Activated T-cell treated with anti-CD3 and anti-CD28 coated beads, Interleukin-2, amount 50 U/mL, for 24 hours (primary cell): ENCODE measurements at regions not wholly inside any gene's neighbourhood (a gene's known extent, or its start where the extent isn't known, plus 50 kb on each side); places are given as distances from the start of the nearest gene placed in this dataset.

ENCODE experiments used
- DNase-seq: peaks from one replicate; pipeline ENCODE4 v3.0.0-alpha.2; 2020
- H3K27ac Mint-ChIP-seq: 2 replicates; pipeline ENCODE4 v1.8.0; 2020; ENCODE audit warnings: mild to moderate bottlenecking, mixed read lengths
- H3K27me3 Mint-ChIP-seq: 2 replicates; pipeline ENCODE4 v1.8.0; 2020; ENCODE audit warnings: mixed read lengths
- H3K36me3 Mint-ChIP-seq: 2 replicates; pipeline ENCODE4 v1.8.0; 2020; ENCODE audit warnings: low read depth, mixed read lengths
- H3K4me1 Mint-ChIP-seq: 2 replicates; pipeline ENCODE4 v1.8.0; 2020; ENCODE audit warnings: low read depth, mixed read lengths
- H3K4me3 Mint-ChIP-seq: 2 replicates; pipeline ENCODE4 v1.8.0; 2020; ENCODE audit warnings: mild to moderate bottlenecking, moderate library complexity, mixed read lengths
- H3K9me3 Mint-ChIP-seq: 2 replicates; pipeline ENCODE4 v1.8.0; 2020; ENCODE audit warnings: mixed read lengths

- Mint-ChIP-seq H3K27ac (no peak overlapping the region), H3K27me3 (no peaks in the 10 kb centered on the region), H3K36me3 (peaks cover 5% of the 10 kb centered on the region), H3K4me3 (no peak overlapping the region), H3K4me1 (no peaks in the 10 kb centered on the region), H3K9me3 (no peaks in the 10 kb centered on the region)
- DNase-seq: no peak
Observed at GRCh38 chr2:186085226-186085625, 346.6 kb downstream of the FSIP2 start.

- DNase-seq: no peak
- no peaks in the 10 kb centered on the region for H3K4me1 Mint-ChIP-seq
- H3K4me3 Mint-ChIP-seq: no peak overlapping the region
- peaks cover 1% of the 10 kb centered on the region for H3K36me3 Mint-ChIP-seq
- H3K27me3 Mint-ChIP-seq: no peaks in the 10 kb centered on the region
- no peak overlapping the region for H3K27ac Mint-ChIP-seq
- peaks cover 5% of the 10 kb centered on the region for H3K9me3 Mint-ChIP-seq
Observed at GRCh38 chr2:186093174-186093573, 354.6 kb downstream of the FSIP2 start.

GRCh38 chr2:186098821-186099220 is 360.2 kb downstream of the FSIP2 start:
- H3K27ac Mint-ChIP-seq: no peak overlapping the region
- DNase-seq: no peak
- no peaks in the 10 kb centered on the region for H3K36me3 Mint-ChIP-seq
- H3K9me3 Mint-ChIP-seq: peaks cover 2% of the 10 kb centered on the region
- H3K4me1 Mint-ChIP-seq: no peaks in the 10 kb centered on the region
- no peak overlapping the region for H3K4me3 Mint-ChIP-seq
- no peaks in the 10 kb centered on the region for H3K27me3 Mint-ChIP-seq

- DNase-seq: no peak
- Mint-ChIP-seq H3K4me1 (no peaks in the 10 kb centered on the region), H3K4me3 (no peak overlapping the region), H3K27me3 (no peaks in the 10 kb centered on the region), H3K36me3 (no peaks in the 10 kb centered on the region), H3K9me3 (peaks cover 2% of the 10 kb centered on the region), H3K27ac (no peak overlapping the region)
Observed at GRCh38 chr2:186099826-186100225, 361.2 kb downstream of the FSIP2 start.

DNA sequence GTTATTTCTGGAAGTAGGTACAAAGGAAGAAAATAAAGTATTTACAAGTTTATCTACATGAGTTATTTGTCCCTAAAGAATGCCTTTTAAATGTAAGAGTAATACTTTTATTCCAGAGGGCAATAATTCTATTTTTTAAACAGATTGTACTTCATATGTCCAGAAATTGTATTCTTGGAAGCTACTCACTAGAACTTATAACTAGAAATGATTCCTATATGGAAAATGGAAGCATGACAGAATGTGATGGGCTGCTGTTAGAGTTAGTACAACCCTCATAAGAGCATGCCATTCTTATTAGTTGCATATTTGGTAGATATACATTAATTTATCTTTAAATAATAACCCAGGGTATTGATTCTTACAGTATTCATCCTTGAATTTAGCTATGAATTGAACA is 362.0 kb downstream of the FSIP2 start:
- H3K36me3 Mint-ChIP-seq: no peaks in the 10 kb centered on the region
- no peak for DNase-seq
- H3K4me1 Mint-ChIP-seq: no peaks in the 10 kb centered on the region
- no peaks in the 10 kb centered on the region for H3K27me3 Mint-ChIP-seq
- H3K9me3 Mint-ChIP-seq: no peaks in the 10 kb centered on the region
- no peak overlapping the region for H3K4me3 Mint-ChIP-seq
- no peak overlapping the region for H3K27ac Mint-ChIP-seq

- Mint-ChIP-seq H3K4me1 (no peaks in the 10 kb centered on the region), H3K27ac (no peak overlapping the region), H3K27me3 (no peaks in the 10 kb centered on the region), H3K9me3 (no peaks in the 10 kb centered on the region), H3K4me3 (no peak overlapping the region), H3K36me3 (no peaks in the 10 kb centered on the region)
- DNase-seq: no peak
Observed at GRCh38 chr2:186101616-186102015, 363.0 kb downstream of the FSIP2 start.

- Mint-ChIP-seq H3K36me3 (no peaks in the 10 kb centered on the region), H3K4me1 (peaks cover 6% of the 10 kb centered on the region), H3K27ac (no peak overlapping the region), H3K4me3 (no peak overlapping the region), H3K27me3 (no peaks in the 10 kb centered on the region), H3K9me3 (peaks cover 2% of the 10 kb centered on the region)
- no peak for DNase-seq
Observed at GRCh38 chr2:186103276-186103675, 364.7 kb downstream of the FSIP2 start.

- no peak for DNase-seq
- no peak overlapping the region for H3K27ac Mint-ChIP-seq
- no peak overlapping the region for H3K4me3 Mint-ChIP-seq
Observed at GRCh38 chr2:186105016-186105724, 366.6 kb downstream of the FSIP2 start.

GRCh38 chr2:186108470-186108869 is 369.9 kb downstream of the FSIP2 start:
- Mint-ChIP-seq H3K36me3 (peaks cover 1% of the 10 kb centered on the region), H3K9me3 (peaks cover 21% of the 10 kb centered on the region), H3K27me3 (no peaks in the 10 kb centered on the region), H3K4me1 (peaks cover 16% of the 10 kb centered on the region), H3K4me3 (no peak overlapping the region), H3K27ac (no peak overlapping the region)
- no peak for DNase-seq

More at GRCh38 chr2:186105016-186105724, 366.6 kb downstream of the FSIP2 start:
- H3K4me1 Mint-ChIP-seq: peaks cover 16% of the 10 kb centered on the region
- H3K9me3 Mint-ChIP-seq: peaks cover 7% of the 10 kb centered on the region
- H3K36me3 Mint-ChIP-seq: no peaks in the 10 kb centered on the region
- H3K27me3 Mint-ChIP-seq: no peaks in the 10 kb centered on the region

GRCh38 chr2:186113284-186113683 is 372.8 kb upstream of the ZC3H15 start:
- peaks cover 11% of the 10 kb centered on the region for H3K4me1 Mint-ChIP-seq
- peaks cover 38% of the 10 kb centered on the region for H3K36me3 Mint-ChIP-seq
- no peak overlapping the region for H3K4me3 Mint-ChIP-seq
- H3K27me3 Mint-ChIP-seq: no peaks in the 10 kb centered on the region
- peaks cover 40% of the 10 kb centered on the region for H3K9me3 Mint-ChIP-seq
- DNase-seq: no peak
- no peak overlapping the region for H3K27ac Mint-ChIP-seq

DNA sequence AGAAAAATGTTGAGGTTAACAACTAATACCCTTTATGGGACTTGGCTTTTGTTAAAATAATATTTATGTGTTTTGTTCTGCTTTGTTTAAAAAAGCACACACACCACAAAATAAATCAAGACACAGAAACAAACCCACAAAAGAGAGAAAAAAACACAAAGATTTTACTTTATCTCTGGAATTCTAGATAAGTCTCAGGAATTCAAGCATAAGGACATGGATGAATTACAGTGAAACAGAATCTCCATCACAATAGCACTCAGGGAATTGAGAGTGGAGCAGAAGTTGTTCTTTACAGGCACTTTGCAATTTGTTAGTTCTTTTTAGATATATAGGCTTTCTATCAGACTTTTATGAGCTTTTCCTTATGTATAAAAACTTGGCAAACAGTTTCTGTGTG is 360.9 kb upstream of the ZC3H15 start:
- Mint-ChIP-seq H3K4me3 (no peak overlapping the region), H3K36me3 (peaks cover 4% of the 10 kb centered on the region), H3K27me3 (no peaks in the 10 kb centered on the region), H3K27ac (no peak overlapping the region), H3K4me1 (no peaks in the 10 kb centered on the region), H3K9me3 (no peaks in the 10 kb centered on the region)
- no peak for DNase-seq

DNA sequence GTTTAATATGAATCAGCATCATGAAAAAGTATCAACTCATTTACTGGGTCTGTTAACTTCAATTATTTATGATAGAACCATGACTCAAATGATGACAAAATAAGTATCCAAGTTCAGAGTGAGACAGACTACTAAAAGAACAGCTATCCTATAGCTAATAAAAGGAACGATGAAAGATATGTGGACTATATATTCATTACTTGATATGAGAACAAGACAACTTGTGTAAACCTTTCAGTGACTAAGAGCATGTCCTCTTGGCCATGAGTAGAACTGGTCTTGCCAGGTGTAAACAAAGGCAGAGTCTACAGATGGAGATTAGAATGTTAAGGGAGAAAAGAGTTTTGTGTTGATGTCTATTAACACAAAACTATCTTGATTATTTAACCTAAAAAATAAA is 360.4 kb upstream of the ZC3H15 start:
- Mint-ChIP-seq H3K4me3 (no peak overlapping the region), H3K9me3 (no peaks in the 10 kb centered on the region), H3K27me3 (no peaks in the 10 kb centered on the region), H3K4me1 (no peaks in the 10 kb centered on the region), H3K36me3 (peaks cover 4% of the 10 kb centered on the region), H3K27ac (no peak overlapping the region)
- no peak for DNase-seq

DNA sequence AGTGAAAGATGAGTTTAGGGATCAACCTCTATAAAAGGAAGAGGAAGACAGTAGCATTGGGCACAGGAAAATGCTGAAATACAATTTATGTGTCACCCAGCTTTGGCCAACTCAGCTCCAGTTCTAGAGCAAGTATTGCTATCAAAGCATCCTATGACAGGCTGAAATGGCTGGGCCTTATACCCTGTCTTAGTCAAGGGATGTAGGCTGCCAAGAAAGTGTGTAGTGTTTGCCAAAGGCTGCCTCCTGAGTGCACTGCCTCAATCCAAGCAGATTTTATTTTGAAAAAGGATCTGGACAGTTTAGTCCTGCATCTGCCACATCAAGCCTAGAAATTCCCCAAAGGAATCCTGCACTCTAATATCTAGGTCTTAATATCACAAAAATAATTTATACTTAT is 359.9 kb upstream of the ZC3H15 start:
- Mint-ChIP-seq H3K36me3 (peaks cover 4% of the 10 kb centered on the region), H3K27me3 (no peaks in the 10 kb centered on the region), H3K9me3 (no peaks in the 10 kb centered on the region), H3K27ac (no peak overlapping the region), H3K4me1 (no peaks in the 10 kb centered on the region), H3K4me3 (no peak overlapping the region)
- no peak for DNase-seq

- no peak overlapping the region for H3K4me3 Mint-ChIP-seq
Observed at GRCh38 chr2:186129767-186130581, 356.1 kb upstream of the ZC3H15 start.

More at GRCh38 chr2:186129767-186130581, 356.1 kb upstream of the ZC3H15 start:
- Mint-ChIP-seq H3K27ac (no peak overlapping the region), H3K4me1 (no peaks in the 10 kb centered on the region), H3K9me3 (peaks cover 2% of the 10 kb centered on the region), H3K27me3 (no peaks in the 10 kb centered on the region), H3K36me3 (no peaks in the 10 kb centered on the region)
- DNase-seq: no peak
